Tibial nerve (tissue), 3 donors: ENCODE measurements at regions not wholly inside any gene's neighbourhood (a gene's known extent, or its start where the extent isn't known, plus 50 kb on each side); places are given as distances from the start of the nearest gene placed in this dataset.

Experiments
- CTCF ChIP-seq, 5 experiments: fragments of 200-600 bp in 3 of 5; fragments of 450-650 bp in 2 of 5; sonication (generic) in 3 of 5; IDR thresholded peaks; one replicate each; pipeline ENCODE4 v1.5.1; 2016 to 2019; ENCODE audit warnings: antibody characterized with exemption in 5 of 5, mild to moderate bottlenecking in 3 of 5, moderate library complexity in 2 of 5
- POLR2A ChIP-seq, 2 donors: fragments of 450-650 bp; IDR thresholded peaks; one replicate each; pipeline ENCODE4 v1.6.1; 2017; ENCODE audit warnings: antibody characterized with exemption in 2 of 2, mild to moderate bottlenecking in 2 of 2, moderate library complexity in 2 of 2

GRCh38 chr11:112408517-112408916 is 147.9 kb upstream of the PLET1 start:
- TF ChIP-seq POLR2A (IDR thresholded peaks at IDR 0.05), result no peak
- TF ChIP-seq CTCF (IDR thresholded peaks at IDR 0.05), result no peak
